ENCODE measurements at regions not wholly inside any gene's neighbourhood (a gene's known extent, or its start where the extent isn't known, plus 50 kb on each side); places are given as distances from the start of the nearest gene placed in this dataset.

- no peaks in the 10 kb centered on the region for H3K27me3 Mint-ChIP-seq
- ATAC-seq (no peak), DNase-seq (no peak)
- no peaks in the 10 kb centered on the region for H3K9me3 Mint-ChIP-seq (ENCODE audit: low read depth)
- no peaks in the 10 kb centered on the region for H3K36me3 Mint-ChIP-seq
- H3K27ac Mint-ChIP-seq: no peak overlapping the region
- H3K4me1 Mint-ChIP-seq: no peaks in the 10 kb centered on the region
- H3K4me3 Mint-ChIP-seq: no peak overlapping the region
- CTCF ChIA-PET: no interaction called here
These were observed 1243.2 kb upstream of the ADGRL4 start for GRCh38 chr1:80249699-80250098.

GRCh38 chr1:80248886-80249285, 1242.4 kb upstream of the ADGRL4 start:
- ATAC-seq (no peak), DNase-seq (no peak)
- Mint-ChIP-seq H3K27ac (no peak overlapping the region), H3K4me1 (no peaks in the 10 kb centered on the region), H3K36me3 (no peaks in the 10 kb centered on the region), H3K9me3 (ENCODE audit: low read depth) (no peaks in the 10 kb centered on the region), H3K4me3 (no peak overlapping the region), H3K27me3 (no peaks in the 10 kb centered on the region)
- CTCF ChIA-PET: no interaction called here

GRCh38 chr1:80245813-80246212, 1239.3 kb upstream of the ADGRL4 start:
- no peaks in the 10 kb centered on the region for H3K4me1 Mint-ChIP-seq
- CTCF ChIA-PET: no interaction called here
- ATAC-seq (no peak), DNase-seq (no peak)
- no peaks in the 10 kb centered on the region for H3K27me3 Mint-ChIP-seq
- H3K36me3 Mint-ChIP-seq: no peaks in the 10 kb centered on the region
- H3K9me3 Mint-ChIP-seq (ENCODE audit: low read depth): peaks cover 5% of the 10 kb centered on the region
- H3K4me3 Mint-ChIP-seq: no peak overlapping the region
- H3K27ac Mint-ChIP-seq: no peak overlapping the region

DNA sequence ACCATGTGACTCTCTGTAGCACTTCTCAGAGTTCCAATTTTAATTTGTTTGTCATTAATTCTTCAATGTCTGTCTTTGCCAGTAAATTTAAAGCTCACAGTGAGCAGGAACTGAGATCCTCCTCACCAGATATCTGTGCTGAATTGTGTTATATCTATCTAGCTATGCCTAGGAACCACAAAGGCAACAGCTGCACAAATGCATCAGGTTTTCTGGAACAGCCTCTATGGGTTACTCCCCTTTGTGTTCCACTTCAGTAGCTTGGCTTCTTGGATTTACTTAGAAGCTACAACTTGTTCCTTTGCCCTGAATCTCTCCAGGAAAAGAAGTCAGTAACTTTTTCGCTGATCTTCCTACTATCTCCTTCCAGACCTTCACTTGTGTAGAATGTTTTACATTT, 1237.8 kb upstream of the ADGRL4 start:
- Mint-ChIP-seq H3K4me3 (no peak overlapping the region), H3K27me3 (no peaks in the 10 kb centered on the region), H3K9me3 (ENCODE audit: low read depth) (peaks cover 5% of the 10 kb centered on the region), H3K36me3 (no peaks in the 10 kb centered on the region), H3K27ac (no peak overlapping the region), H3K4me1 (no peaks in the 10 kb centered on the region)
- no peak for ATAC-seq
- CTCF ChIA-PET: no interaction called here
- no peak for DNase-seq

GRCh38 chr1:80241566-80241965, 1235.0 kb upstream of the ADGRL4 start:
- DNase-seq (no peak), ATAC-seq (no peak)
- H3K4me1 Mint-ChIP-seq: no peaks in the 10 kb centered on the region
- H3K9me3 Mint-ChIP-seq (ENCODE audit: low read depth): peaks cover 8% of the 10 kb centered on the region
- H3K27me3 Mint-ChIP-seq: no peaks in the 10 kb centered on the region
- H3K36me3 Mint-ChIP-seq: no peaks in the 10 kb centered on the region
- CTCF ChIA-PET: no interaction called here
- H3K4me3 Mint-ChIP-seq: no peak overlapping the region
- no peak overlapping the region for H3K27ac Mint-ChIP-seq

DNA sequence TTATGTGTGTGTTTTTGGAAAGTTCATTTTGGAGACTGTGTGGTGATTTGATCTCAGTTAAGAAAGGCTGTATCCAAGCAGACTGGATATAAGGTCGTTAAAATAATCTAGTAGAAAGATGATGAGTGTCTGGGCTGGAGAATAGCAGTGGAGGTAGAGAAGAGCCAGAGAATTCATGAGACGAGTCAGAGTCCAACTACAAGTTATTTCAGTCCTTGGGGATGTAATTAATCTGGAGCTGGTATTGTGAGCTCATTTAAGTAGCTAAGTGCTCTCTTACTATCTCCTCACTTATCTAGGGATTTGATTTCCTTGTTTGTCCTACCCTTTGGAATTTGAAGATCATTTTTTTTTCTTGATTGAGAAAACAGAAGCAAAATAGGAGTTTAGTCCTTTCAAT, 1219.0 kb upstream of the ADGRL4 start:
- Mint-ChIP-seq H3K9me3 (ENCODE audit: low read depth) (peaks cover 3% of the 10 kb centered on the region), H3K4me3 (no peak overlapping the region), H3K36me3 (no peaks in the 10 kb centered on the region), H3K4me1 (no peaks in the 10 kb centered on the region), H3K27ac (no peak overlapping the region), H3K27me3 (no peaks in the 10 kb centered on the region)
- ATAC-seq: no peak
- CTCF ChIA-PET: no interaction called here
- no peak for DNase-seq

- no peak for ATAC-seq
- H3K4me3 Mint-ChIP-seq: no peak overlapping the region
- CTCF ChIA-PET: no interaction called here
- H3K36me3 Mint-ChIP-seq: no peaks in the 10 kb centered on the region
- no peaks in the 10 kb centered on the region for H3K27me3 Mint-ChIP-seq
- no peaks in the 10 kb centered on the region for H3K4me1 Mint-ChIP-seq
- DNase-seq: no peak
- peaks cover 3% of the 10 kb centered on the region for H3K9me3 Mint-ChIP-seq (ENCODE audit: low read depth)
- no peak overlapping the region for H3K27ac Mint-ChIP-seq
These were observed 1214.8 kb upstream of the ADGRL4 start for GRCh38 chr1:80221319-80221718.

DNA sequence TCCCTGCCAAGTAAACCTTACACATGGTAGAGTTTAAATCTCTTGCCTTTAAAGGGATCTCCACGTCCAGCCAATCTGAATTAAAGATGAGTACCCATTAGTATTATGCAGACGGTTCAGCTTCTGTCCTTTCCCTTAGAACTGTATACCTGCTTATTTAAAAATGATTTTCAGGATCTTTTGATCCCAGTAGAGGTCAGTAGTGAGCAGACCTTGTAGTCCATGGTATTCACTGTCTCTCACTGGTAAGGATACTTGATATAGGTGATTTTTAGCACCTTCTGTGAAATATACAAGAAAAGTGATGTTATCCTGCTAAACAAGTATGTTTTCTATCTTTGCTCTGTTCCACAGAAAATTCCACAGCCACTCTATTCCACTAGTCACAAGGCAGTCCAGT, 1211.6 kb upstream of the ADGRL4 start:
- DNase-seq: no peak
- Mint-ChIP-seq H3K27me3 (no peaks in the 10 kb centered on the region), H3K9me3 (ENCODE audit: low read depth) (no peaks in the 10 kb centered on the region), H3K36me3 (no peaks in the 10 kb centered on the region), H3K4me3 (no peak overlapping the region), H3K4me1 (no peaks in the 10 kb centered on the region), H3K27ac (no peak overlapping the region)
- ATAC-seq: no peak
- CTCF ChIA-PET: interaction anchor here (1.5 kb wide), 1 partner anchor 13 kb away, joined by 4 read pairs; no protein-coding TSS in a partner anchor

DNA sequence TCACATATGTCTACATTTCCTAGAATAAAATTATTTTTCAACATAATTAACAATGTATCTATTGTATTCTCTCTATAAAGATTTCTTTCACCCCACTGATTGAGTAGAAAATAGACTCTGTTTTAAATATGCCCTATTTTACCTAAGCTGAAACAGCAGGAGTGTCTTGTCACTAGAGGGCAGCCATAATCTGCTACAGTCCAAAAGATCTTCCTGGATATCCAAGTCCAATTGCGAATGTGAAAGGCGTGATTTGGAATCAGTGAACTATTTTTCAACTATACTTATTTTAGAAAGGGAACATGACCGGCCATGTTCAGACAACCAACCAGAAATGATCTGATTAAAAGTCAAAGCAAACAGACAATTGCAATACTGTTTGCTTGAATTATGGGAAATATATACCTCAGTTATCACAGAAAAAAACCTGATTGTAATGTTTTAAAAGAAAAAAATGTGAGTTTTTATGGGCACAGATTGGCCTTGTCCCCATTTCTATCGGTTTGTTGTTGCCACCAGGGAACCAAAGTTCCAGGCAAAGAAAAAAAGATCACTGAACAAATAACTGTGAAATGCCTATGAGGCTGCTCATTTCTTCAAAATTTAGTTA, 1211.0 kb upstream of the ADGRL4 start:
- DNase-seq: no peak
- Mint-ChIP-seq H3K27ac (no peak overlapping the region), H3K4me3 (no peak overlapping the region), H3K36me3 (no peaks in the 10 kb centered on the region), H3K9me3 (ENCODE audit: low read depth) (no peaks in the 10 kb centered on the region), H3K4me1 (no peaks in the 10 kb centered on the region), H3K27me3 (no peaks in the 10 kb centered on the region)
- no peak for ATAC-seq
- CTCF ChIA-PET: interaction anchor here (1.5 kb wide), 1 partner anchor 12 kb away, joined by 4 read pairs; no protein-coding TSS in a partner anchor

DNA sequence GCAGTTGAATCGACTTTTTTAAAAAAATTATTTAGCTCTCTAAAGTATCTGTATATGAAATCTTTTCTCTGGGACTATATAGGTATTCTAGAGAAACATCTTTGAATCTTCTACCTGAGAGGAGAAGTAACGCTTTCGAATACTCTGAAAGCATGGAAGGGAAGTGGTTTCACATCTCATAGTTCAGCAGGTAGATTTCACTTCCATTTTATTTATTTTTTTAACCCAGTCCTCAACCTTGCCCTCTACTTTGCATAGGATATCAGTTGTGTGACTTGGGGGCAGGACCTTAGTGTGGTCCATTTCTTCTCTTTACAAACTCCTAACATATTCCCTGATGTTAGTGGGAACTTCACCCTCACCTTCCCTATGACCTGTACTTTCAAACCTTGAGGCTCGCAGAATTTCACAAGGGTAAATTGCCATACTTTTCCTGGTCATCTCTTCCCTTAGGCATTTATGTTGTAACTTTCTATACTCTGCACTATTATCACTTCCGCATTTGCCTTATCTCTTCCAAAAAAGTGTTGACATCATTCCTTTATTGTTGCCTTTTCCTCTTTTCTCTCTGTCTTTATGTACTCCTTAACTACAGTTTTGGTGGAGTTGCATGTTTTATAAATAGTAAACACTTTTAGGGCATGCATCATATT, 1208.5 kb upstream of the ADGRL4 start:
- H3K4me1 Mint-ChIP-seq: no peaks in the 10 kb centered on the region
- no peaks in the 10 kb centered on the region for H3K27me3 Mint-ChIP-seq
- DNase-seq (no peak), ATAC-seq (no peak)
- no peak overlapping the region for H3K27ac Mint-ChIP-seq
- CTCF ChIA-PET: no interaction called here
- no peak overlapping the region for H3K4me3 Mint-ChIP-seq
- no peaks in the 10 kb centered on the region for H3K36me3 Mint-ChIP-seq
- H3K9me3 Mint-ChIP-seq (ENCODE audit: low read depth): no peaks in the 10 kb centered on the region

GRCh38 chr1:80212948-80213347, 1206.4 kb upstream of the ADGRL4 start:
- ATAC-seq: no peak

DNA sequence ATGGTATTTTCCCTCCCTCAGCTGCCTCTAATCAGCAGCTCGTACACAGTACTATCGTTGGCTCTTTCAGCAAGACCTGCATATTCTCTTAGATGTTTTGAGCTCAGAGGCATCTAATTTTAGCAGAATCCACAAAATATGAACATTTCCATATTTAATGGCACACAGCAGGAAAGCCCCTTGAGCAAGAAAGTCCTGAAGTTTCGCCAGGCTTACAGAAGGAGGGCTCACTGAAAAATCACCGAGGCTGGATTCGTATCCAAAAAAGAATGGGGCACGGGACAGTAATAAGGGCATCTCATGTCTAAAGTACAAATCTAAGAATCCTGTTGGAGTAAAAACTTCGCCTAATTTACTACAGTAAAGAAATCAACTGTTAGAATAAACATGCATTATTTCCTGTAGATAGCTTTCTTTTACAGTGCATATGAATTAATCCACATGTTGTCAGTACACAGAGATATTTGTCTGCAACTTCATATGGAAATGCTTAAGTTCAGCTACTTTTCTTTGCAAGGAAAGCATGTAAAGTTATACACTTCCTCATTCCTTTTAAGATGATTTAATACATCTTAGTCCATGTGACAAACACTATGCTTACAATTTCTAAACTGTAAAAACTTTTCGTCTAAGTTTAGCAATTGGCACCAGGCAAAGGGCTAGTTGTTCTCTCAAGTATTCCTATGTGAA, 1205.3 kb upstream of the ADGRL4 start:
- Mint-ChIP-seq H3K36me3 (no peaks in the 10 kb centered on the region), H3K27ac (no peak overlapping the region), H3K4me1 (no peaks in the 10 kb centered on the region), H3K27me3 (no peaks in the 10 kb centered on the region), H3K9me3 (ENCODE audit: low read depth) (no peaks in the 10 kb centered on the region), H3K4me3 (no peak overlapping the region)
- no peak for ATAC-seq
- DNase-seq: no peak
- CTCF ChIA-PET: interaction anchor here (1.2 kb wide), 1 partner anchor 11 kb away, joined by 3 read pairs; no protein-coding TSS in a partner anchor

More at GRCh38 chr1:80212948-80213347, 1206.4 kb upstream of the ADGRL4 start:
- no peaks in the 10 kb centered on the region for H3K4me1 Mint-ChIP-seq
- CTCF ChIA-PET: no interaction called here
- H3K27me3 Mint-ChIP-seq: no peaks in the 10 kb centered on the region
- H3K9me3 Mint-ChIP-seq (ENCODE audit: low read depth): no peaks in the 10 kb centered on the region
- no peaks in the 10 kb centered on the region for H3K36me3 Mint-ChIP-seq
- no peak overlapping the region for H3K4me3 Mint-ChIP-seq
- no peak for DNase-seq
- H3K27ac Mint-ChIP-seq: no peak overlapping the region

GRCh38 chr1:80202118-80202517, 1195.6 kb upstream of the ADGRL4 start:
- peaks cover 4% of the 10 kb centered on the region for H3K9me3 Mint-ChIP-seq (ENCODE audit: low read depth)
- CTCF ChIA-PET: no interaction called here

DNA sequence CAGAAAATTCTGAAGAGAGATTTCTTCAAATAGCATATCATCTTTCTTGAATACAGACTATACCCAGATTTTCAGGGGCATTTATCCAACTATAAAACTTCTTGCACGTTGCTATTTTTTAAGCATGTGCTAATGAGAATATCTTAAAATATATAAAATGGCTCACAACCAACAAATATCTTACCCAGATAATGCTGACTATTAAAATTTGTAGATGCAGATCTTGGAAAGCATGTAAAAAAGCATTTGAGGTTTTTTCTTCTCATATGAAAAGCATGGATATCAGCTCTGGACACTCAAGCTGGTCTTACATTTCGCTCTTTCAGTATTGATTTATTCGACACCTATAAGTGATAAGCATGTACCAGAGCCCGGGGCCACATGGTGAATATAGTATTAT, 1187.7 kb upstream of the ADGRL4 start:
- DNase-seq (no peak), ATAC-seq (no peak)
- Mint-ChIP-seq H3K4me1 (no peaks in the 10 kb centered on the region), H3K27me3 (no peaks in the 10 kb centered on the region), H3K36me3 (no peaks in the 10 kb centered on the region), H3K9me3 (ENCODE audit: low read depth) (peaks cover 2% of the 10 kb centered on the region), H3K4me3 (no peak overlapping the region), H3K27ac (no peak overlapping the region)
- CTCF ChIA-PET: no interaction called here

More at GRCh38 chr1:80202118-80202517, 1195.6 kb upstream of the ADGRL4 start:
- Mint-ChIP-seq H3K27me3 (no peaks in the 10 kb centered on the region), H3K4me1 (no peaks in the 10 kb centered on the region), H3K36me3 (no peaks in the 10 kb centered on the region), H3K4me3 (no peak overlapping the region), H3K27ac (no peak overlapping the region)
- DNase-seq (no peak), ATAC-seq (no peak)

All from activated CD8-positive, alpha-beta memory T cell treated with anti-CD3 and anti-CD28 coated beads, Interleukin-2, amount 10 ng/mL, durations not matched to agents 7 days and 5 days (primary cell).